ENCODE measurements at regions not wholly inside any gene's neighbourhood (a gene's known extent, or its start where the extent isn't known, plus 50 kb on each side); places are given as distances from the start of the nearest gene placed in this dataset.

GRCh38 chr14:61196034-61196433, 85.1 kb downstream of the TMEM30B start:
- H3K36me3 ChIP-seq (ENCODE audit: control insufficient read depth in 2 of 4, insufficient read depth in 4 of 4, low read length in 3 of 4): no peaks in the 10 kb centered on the region
- FAIRE-seq (no peak), DNase-seq (ENCODE audit: low read depth in 1 of 2, low spot score in 2 of 2) (no peak)
- no peaks in the 10 kb centered on the region for H3K9me3 ChIP-seq (ENCODE audit: insufficient read depth in 2 of 2, low read depth in 1 of 2, low read length in 1 of 2)
- no peaks in the 10 kb centered on the region for H3K27me3 ChIP-seq (replicated peaks in 1 of 4; ENCODE audit: control insufficient read depth in 3 of 4, extremely low read depth in 1 of 4, insufficient read depth in 3 of 4, low read length in 3 of 4)
- H2BK5ac ChIP-seq (ENCODE audit: low read depth, low read length): no peak overlapping the region
- TF ChIP-seq RAD21 (IDR thresholded peaks at IDR 0.05 in 1 of 2, conservative IDR thresholded peaks at IDR 0.05 in 1 of 2; ENCODE audit: low read depth in 2 of 2, low read length in 2 of 2) (peak in 1 of 2 experiments; percentile 7; a peak in 1 of 4 replicates), BACH1 (IDR thresholded peaks at IDR 0.05; ENCODE audit: low read length) (no peak)
- H3K23me2 ChIP-seq (ENCODE audit: low read depth, low read length): no peaks in the 10 kb centered on the region
- H3K4me2 ChIP-seq (ENCODE audit: insufficient read depth in 1 of 2, low read depth in 2 of 2, low read length in 2 of 2): no peak overlapping the region
- no peak overlapping the region for H3K4ac ChIP-seq (replicated peaks; ENCODE audit: insufficient read length, low read depth, low read length)
- H2BK120ac ChIP-seq (replicated peaks; ENCODE audit: low read depth, low read length): no peak overlapping the region
- WGBS, 2 experiments (ENCODE audit: extremely low coverage in 1 of 2, insufficient coverage in 1 of 2, insufficient read length in 1 of 2, insufficient replicate concordance in 2 of 2, low coverage in 1 of 2, low lambda C conversion rate in 2 of 2, missing lambda C conversion rate in 1 of 2): 86% methylated on average over 2 of the region's 2 CpGs; no CpG with 5 or more reads in 1 of the 2 experiments
- H4K8ac ChIP-seq (ENCODE audit: extremely low read depth, insufficient read depth, low read length): no peak overlapping the region
- H3K9ac ChIP-seq (replicated peaks in 1 of 4; ENCODE audit: extremely low read depth in 1 of 4, low read depth in 3 of 4, low read length in 3 of 4): no peak overlapping the region
- H2AK5ac ChIP-seq (ENCODE audit: low read depth, low read length): no peak overlapping the region
- no peaks in the 10 kb centered on the region for H4K20me1 ChIP-seq (replicated peaks in 1 of 2; ENCODE audit: control insufficient read depth in 1 of 2, insufficient read depth in 2 of 2, low read length in 2 of 2)
- H3K14ac ChIP-seq (ENCODE audit: insufficient read length): no peak overlapping the region
- H3K18ac ChIP-seq (ENCODE audit: extremely low read depth, low read length): no peak overlapping the region
- H2BK20ac ChIP-seq (ENCODE audit: low read length): no peak overlapping the region
- H2AFZ ChIP-seq (ENCODE audit: low read length): no peak overlapping the region
- no peak overlapping the region for H3K23ac ChIP-seq (ENCODE audit: insufficient read length)
- ChIA-PET POLR2A (ENCODE audit: partially characterized antibody) (no interaction called here), CTCF (ENCODE audit: partially characterized antibody) (interaction anchor here (0.8 to 0.9 kb wide), 3 partner anchors 22 to 91 kb away, joined by 3 to 4 read pairs (median 3); no protein-coding TSS in a partner anchor)
- no peak overlapping the region for H3K4me3 ChIP-seq (ENCODE audit: extremely low read depth in 1 of 4, insufficient read depth in 2 of 4, low read depth in 3 of 4, low read length in 4 of 4)
- no peak overlapping the region for H4K91ac ChIP-seq (replicated peaks; ENCODE audit: insufficient read length, low read length)
- H2BK15ac ChIP-seq (ENCODE audit: low read length): no peak overlapping the region
- no peak overlapping the region for H4K5ac ChIP-seq (ENCODE audit: insufficient read length, low read depth, low read length)
- no peak overlapping the region for H3K27ac ChIP-seq (ENCODE audit: low read depth, low read length)
- H3K56ac ChIP-seq (replicated peaks; ENCODE audit: insufficient read length, low read depth, low read length): no peak overlapping the region
- H3K4me1 ChIP-seq (replicated peaks in 1 of 4; ENCODE audit: control insufficient read depth in 3 of 4, insufficient read depth in 4 of 4, low read length in 3 of 4): no peaks in the 10 kb centered on the region
- no peaks in the 10 kb centered on the region for H3K79me1 ChIP-seq (ENCODE audit: low read depth, low read length)
- no peaks in the 10 kb centered on the region for H3K79me2 ChIP-seq (ENCODE audit: control insufficient read depth in 1 of 2, insufficient read depth in 2 of 2, low read length in 2 of 2)
- H2BK12ac ChIP-seq (ENCODE audit: low read depth, low read length): no peak overlapping the region
